NCI-H1694 (cell line): ENCODE measurements at regions not wholly inside any gene's neighbourhood (a gene's known extent, or its start where the extent isn't known, plus 50 kb on each side); places are given as distances from the start of the nearest gene placed in this dataset.

Experiments
- DNase-seq: peaks from one replicate; lab custom pipeline; 2025; lab: John Stamatoyannopoulos, UW

DNA sequence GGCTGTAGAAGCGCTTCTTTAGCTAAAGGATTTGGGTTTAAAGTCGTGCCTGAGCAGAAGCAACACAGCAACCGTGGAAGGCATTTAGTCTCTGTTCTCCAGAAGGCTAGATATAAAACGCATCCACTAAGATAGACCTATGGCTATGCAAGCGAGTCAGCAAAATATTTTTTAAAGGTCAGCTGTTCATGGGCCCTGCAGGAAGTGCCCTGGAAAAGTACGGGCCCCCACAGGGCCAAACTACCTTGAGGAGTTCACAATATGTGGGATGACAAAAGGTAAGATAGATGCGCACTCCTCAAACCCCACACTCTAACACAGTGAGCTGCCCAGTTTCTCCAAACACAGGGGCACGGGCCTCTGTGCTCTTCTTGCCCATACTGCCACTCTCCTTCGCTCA is 261.6 kb downstream of the VPS13C start:
- no peak for DNase-seq

DNA sequence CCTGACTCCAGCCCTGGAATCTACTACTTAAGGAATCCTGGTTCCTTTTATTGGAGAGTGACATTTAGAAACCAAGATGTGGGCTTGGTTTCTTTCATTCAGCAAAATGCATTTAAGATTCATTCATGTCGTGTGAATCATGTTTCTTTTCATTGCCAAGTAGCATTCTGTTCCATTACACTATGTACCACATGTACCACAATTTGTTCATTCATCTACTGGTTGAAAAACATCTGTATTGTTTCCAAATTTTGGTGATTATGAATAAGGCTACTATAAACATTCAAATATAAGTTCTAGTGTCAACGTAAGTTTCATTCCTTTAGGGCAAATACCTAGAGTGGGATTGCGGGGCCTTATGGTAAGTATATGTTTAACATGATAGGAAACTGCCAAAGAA is 264.2 kb downstream of the VPS13C start:
- no peak for DNase-seq

DNA sequence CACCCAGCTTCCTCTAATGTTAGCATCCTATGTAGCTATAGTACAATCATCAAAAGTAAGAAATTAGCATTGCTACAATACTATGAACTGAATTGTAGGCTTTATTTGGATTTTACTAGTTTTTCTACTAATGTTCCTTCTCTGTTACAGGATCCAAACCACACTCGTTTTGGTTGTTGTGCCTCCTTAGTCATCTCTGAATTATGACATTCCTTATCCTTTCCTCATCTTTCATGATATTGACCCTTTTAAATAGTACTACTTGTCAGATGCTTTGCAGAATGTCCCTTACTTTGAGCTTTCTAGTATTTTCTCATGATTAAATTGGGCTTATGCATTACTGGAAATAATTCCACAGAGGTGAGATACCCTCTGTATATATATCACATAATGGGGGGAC is 265.4 kb downstream of the VPS13C start:
- no peak for DNase-seq

DNA sequence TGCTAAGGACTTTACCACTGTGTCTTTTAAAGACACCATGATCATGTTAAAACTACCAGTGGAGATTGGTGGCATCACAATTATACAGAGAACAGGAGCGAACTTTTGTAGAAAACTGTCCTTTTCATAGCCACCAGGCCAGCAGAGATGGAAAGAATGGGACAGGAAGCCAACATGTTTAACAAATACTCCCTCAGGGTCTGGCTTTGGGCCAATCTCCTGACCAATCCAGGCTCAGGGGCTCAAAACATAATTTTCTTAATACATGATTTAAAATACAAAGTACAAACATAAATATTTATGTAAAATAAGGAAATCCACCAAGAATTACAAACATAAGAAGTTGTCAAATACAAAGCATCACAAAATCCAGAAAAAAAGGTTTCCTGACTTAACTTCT is 266.0 kb downstream of the VPS13C start:
- no peak for DNase-seq

DNA sequence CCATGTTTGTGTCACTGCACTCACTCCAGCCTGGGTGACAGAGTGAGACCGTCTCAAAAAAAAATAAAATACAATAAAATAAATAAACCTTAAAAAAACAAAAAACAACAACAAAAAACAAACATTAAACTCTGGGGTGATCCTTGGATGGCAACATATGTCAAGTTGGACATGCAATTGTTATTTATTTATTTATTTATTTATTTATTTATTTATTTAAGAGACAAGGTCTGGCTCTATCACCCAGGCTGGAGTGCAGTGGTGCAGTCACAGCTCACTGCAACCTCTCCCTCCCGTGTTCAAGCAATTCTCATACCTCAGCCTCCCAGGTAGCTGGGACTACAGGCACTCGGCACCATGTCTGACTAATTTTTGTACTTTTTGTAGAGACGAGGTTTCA is 275.5 kb downstream of the VPS13C start:
- DNase-seq: no peak

DNA sequence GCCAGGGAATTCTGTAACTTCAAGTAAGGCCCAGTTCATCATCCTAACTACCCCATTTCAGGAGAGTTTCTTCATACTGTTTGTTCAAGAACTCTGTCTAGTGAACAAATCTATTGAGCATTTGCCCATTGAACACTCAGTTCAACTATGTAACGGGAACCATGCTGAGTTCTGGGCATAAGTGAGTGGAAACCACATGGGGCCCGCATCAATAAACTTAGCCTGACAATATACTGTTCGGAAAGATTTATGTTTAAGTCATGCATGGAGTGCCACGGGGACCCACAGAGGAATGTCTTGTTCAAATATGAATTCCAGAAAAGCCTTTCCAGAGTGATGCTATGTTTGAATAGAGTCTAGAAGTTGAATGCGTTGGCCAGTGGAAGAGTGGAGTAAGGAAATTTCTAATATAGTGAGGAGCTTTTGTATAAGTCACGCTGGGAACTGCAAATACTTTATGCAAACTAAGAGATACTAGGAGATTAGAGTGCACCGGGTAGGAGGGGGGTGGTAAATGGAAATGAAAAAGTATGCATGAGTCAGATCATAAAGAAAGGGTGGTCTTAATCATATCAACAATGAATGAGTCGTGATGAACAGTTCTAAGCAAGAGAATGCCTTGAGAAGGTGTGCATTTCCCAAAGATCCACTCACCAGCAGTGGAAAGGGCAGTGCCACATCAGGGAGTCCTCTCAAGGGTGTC is 279.8 kb downstream of the VPS13C start:
- no peak for DNase-seq

DNA sequence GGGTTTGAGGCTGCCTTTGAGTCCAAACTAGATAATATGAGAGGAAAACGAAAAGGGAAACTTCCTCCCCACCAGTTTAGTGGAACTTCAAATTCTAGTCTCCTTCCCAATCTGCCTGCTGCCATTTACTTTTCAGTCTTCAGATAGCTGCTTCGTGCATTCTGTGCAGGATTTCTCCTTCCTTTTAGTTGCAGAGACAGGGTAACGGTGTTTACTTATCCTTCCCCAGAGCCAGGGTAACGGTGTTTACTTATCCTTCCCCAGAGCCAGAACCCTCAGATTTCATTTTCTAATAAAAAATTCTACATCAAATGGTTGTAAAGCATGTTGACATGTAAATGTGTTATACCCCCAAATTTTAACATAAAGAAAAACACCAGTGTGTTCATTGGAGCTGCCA is 282.6 kb downstream of the VPS13C start:
- DNase-seq: no peak

DNA sequence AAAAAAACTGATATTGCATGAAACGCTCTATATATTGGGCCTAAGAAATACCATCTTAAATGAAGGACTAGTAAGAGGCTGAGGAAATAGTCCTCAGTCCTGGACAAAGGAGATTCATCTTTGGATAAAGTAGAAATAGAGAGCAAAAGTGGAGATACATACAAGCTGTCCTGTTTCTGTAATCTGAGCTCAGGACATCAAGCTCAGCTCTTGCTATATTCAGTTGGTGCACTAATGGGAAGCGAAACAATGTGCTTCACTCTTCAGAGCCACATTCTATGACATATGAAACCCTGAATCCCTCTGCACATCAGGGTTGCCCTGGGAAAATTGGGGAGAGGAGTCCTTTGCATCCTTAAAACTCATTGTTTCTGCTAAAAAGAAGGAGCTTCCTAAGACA is 290.7 kb downstream of the VPS13C start:
- DNase-seq: no peak

DNA sequence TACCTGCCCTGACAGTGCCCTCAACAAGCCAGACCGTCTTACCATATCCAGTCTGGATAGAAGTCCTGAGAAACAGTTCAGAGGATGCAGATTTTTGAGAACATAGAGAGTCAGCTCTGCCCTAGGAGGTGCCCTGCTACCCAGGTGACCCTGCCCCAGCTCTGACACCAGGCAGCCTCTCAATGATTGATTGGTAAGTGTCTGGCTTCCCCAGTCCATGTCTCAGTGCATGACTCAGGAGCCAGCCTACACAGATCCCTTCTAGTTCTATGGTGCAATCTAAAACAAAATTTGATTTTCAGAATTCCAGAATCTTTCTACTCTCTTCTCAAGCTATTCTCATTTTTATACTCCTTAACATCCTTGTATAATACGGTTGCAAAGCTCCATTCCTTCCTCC is 292.1 kb downstream of the VPS13C start:
- DNase-seq: no peak

DNA sequence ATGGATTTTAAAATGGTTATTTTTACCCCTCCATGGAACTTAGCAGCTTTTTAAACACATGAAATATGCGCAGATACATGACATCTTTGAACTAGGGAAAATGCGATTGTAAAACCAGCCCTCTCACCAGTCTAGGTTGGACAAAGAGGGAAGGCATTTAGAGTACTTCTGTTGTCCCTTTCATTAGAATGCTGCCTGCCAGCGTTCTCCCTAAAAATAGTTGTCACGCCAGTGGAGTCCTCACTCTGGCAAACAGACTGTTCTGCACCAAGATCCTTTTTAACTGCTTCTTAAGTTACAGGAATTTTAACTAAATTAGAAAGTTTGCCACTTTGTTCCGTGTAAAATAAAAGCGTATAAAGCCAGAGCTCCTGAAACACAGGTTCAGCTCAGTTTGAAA is 295.3 kb downstream of the VPS13C start:
- DNase-seq: no peak

DNA sequence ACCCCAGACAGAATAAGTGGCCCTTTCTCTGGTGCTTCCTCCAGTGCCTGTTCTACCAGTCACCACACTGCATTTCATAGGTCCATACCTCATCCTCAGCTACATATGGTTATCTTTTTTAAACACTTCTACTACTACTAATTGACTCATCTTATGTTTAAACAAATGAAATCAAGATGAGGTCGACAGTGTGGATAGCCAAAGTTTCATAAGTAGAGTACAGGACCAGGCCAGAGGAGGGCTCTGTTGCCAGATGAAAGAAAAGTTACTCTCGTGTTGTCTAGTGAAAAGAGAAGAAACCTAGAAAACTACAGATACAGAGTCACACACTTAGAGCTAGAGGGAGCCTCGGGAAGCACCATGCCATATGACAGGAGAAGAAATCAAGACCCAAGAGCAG is 296.1 kb downstream of the VPS13C start:
- no peak for DNase-seq

DNA sequence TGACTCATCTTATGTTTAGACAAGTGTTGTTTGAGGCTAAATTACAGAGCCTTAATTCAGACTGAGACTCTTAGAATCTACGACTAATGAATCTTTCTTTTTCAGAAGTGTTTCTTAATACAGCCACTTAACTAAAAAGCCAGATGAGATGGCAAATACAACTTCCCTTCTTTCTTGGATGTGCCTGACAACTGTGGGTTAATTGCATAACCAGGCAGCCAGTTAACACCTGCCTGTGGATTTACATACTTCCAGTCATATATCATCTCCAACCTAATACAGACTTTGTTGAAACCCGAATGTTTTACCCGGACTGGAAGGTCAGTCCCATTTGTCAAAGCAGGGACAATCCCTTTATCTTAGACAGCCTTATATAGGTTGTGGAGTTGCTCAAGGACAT is 297.6 kb downstream of the VPS13C start:
- DNase-seq: no peak

DNA sequence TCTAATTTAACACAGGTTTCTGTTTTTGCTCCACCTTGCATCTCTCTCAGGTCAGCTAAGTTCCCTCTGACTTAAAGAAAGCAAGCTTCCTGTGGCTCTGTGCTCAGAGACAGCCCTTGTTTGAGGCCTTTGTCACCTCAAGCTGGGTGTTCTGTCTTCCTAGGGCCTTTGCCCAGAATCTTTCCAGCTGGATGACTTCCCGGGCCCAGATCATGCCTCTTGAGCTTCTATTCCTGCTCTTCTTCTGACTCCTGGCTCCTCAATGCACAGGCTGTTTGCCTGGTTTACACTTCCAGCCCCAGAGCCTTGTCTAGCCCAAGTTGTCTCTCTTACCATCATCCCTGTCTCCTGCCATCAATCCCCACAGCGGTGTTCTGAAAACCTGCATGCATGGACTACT is 300.6 kb downstream of the VPS13C start:
- no peak for DNase-seq

DNA sequence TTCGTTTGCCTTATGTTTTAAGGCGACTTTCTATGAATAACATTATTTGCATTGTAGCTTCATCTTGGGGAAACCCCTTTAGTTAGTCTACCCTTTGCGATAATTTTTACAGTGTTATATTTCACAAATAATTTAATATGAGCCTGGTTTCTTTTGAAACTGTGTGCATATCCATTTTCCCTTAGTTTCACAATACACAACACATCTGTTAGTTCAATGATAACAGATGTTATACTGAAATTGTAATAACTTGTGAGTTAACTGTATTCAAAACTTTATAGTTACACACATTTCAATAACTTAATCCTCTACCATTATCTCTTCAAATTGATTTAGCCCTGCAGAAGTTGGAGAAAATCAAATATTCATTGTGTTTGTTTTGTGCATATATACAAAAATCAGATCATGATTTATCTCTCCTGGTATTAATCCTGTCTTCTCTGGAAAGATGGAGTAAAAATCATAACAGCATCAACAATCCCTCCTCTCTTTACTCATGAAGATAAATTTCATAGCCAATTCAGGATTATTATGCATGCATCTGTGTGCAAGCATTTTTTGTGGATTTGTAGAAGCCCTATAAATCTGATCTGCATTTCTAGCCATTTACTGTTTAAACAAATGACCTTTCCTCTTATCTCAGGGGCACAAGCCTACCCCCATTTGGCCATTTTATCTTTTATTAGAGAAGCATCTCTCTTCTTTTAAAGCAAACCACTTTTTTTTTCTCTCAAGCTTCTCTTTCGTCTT is 304.0 kb downstream of the VPS13C start:
- DNase-seq: no peak

DNA sequence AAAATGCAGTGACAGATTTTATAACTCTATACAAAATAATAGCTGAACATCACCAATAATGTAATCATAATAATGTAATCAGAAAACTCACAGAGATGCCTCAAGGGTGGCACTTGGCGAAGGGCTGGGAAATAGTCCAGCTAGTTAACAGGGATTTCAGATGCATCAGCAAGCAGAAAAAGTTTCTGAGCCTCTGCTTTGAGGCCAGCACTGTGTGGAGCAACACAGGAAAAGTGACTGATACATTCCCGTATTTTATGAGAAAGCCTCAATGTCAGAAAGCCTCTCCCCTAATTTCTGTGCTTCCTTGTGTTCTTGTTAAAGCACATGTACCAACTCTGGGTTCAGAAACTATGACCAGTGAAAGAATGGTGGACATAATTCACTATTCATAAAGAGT is 304.8 kb downstream of the VPS13C start:
- no peak for DNase-seq

DNA sequence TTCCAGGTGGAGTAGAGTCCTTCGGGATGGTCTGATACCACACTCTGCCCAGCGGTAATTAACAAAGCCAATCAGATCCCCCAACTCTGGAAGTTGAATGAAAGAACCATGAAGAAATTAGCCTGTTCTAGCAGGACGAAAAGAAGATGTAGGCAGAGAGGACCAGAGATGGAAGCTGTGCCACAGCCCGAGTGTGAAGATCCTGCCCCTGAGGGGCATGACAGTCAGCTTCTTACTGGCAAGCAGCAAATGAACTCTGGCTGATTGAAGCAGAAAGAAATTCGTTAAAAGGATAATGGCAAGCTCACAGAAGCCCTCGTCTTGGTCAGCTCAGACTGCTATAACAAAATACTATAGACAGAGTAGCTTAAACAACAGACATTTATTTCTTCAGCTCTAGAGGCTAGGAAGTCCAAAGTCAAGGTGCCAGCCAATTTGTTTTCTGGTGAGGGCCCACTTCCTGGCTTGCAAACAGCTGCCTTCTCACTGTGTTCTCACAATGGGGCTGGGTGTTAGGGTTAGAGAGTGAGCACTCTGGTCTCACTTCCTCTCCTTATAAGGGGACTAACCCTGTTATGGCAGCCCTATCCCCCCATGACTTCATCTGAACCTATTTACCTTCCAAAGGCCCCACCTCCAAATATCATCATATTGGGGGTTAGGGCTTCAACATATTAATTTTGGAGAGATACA is 307.1 kb downstream of the VPS13C start:
- no peak for DNase-seq

DNA sequence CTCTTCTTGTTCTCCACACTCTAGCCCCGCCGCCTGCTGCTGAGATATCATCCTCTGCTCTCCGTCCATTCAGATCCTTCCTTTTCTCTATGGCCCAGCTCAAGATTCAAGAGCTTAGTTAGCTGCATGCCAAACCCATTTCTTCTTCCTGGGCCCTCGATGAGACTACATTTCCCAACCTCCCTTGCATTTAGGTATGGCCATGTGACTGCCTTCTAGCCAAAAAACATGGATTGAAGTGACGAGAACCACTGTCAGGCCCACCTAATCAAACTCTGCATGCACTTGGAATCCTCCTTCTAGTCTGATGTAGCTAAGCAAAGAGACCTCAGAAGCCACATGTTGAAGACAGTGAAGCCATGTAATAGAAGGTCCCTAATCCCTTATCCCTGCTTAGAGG is 308.2 kb downstream of the VPS13C start:
- no peak for DNase-seq

DNA sequence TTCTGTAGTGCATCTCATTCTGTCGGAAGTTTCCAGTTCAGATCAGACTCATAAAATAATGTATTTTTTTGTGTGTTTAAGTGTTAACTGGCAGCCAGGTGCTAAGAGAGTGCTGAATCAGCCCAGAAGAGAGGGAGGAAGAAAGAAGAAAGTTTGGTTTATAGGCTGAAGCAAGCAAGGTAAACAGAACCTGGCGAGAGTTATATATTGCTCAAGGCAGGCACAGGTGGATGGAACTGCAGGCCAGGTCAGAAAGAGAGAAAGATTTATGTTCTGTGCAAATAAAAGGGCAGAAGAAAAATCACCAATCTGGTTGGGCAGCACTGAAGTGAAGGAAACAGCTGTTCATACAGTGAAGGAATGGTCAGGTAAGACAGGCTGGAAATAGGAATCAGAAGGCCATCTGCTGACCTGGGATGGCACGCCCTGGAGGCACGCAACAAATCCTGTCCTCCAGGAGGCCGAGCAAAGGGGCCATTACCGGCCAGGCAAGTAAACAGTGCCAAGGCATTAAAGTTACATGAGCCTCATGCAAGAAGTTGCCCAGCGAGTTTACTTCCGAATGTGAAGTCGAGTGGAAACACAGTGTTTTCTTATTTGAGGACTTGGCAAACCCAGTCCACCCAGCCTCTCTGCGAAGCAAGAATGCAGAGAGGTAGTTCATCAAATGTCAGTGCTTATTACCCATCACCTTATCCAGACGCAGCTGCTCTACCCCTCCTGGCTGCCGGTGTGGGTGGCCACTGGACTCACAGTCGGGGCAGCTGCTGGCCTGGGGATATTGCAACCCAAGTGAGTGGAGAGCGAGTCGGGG is 309.8 kb downstream of the VPS13C start:
- DNase-seq: no peak

DNA sequence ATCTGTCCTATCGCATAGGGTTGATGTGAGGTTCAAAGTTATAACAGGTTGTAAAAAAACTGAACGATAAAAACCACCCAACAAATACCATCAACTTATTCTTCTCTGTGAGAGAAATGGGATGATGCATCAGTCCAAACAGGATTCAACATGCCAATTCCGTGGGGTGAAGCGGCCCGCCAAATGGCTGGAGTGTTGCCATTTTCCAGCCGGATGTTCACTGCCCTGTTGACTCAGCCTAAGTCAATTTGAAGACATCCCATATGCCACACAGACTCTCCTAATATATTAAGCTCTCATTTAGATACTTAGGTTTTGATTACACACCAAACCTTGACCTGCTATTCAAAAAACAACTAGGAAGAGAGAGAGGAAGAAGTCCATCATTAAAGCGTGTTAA is 311.1 kb downstream of the VPS13C start:
- DNase-seq: no peak

DNA sequence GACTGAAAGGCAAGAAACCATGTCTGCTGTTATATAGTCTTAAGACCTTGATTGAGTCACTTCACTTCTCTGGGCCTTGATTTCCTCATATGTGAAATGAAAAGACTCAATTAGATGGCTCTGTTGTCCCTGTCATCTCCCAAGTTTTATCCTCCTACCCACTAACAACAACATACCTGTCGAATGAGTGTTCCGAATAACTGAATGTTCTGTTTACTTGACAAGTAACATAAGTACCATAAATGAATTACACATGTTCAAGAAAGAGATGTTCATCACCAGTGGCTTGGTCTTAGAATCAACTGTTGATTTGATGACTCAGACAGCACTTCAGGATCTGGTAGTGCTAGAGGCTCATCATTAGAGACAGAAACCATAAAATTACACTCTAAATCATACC is 311.7 kb downstream of the VPS13C start:
- no peak for DNase-seq

DNA sequence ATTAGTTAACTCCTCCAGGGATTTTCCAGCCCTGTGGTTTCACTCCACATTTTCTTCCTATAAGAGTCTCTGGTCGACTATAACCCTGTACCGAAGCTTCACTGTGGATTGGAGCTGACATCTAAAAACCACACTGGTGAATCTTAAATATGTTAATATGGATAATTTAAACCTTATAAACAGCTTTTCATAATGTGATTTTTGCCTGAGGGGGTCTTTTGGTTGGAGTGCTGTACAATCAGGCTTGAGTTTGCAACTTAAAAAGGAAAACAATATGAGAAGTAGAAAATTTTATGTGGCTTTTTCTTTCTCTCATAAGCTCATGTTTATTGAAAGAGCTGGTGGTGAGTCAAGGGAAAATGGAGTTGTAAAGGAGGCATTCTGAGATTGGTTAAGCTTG is 313.7 kb downstream of the VPS13C start:
- no peak for DNase-seq

DNA sequence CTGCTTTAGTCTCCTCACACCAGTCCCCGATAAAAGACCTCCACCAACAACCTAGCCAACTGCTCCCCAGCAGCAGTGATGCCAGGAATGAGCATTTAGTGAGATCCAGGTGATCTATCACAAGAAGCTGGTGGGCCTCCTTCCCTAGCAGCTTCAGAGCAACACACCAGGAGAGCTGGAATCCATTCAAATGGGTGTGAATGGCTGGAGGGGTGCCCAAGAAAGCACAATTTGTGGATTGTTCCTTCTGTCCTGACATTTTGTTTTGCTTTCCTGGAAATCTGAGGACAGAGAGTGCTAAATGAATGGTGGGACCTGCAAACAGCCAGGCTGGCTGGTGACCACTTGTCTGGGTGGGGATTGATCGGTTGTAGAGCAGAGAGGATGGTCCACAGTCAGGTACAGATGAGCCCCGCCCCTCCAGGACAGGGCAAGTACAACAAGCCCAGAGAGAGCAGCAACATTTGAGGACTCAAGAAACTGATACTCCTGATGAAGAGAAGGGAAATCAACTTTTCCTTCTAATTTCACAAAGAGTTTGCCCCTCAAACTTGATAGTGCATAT is 316.8 kb downstream of the VPS13C start:
- no peak for DNase-seq
